Stimulated activated naive CD8-positive, alpha-beta T cell treated with anti-CD3 and anti-CD28 coated beads, Interleukin-15, Interleukin-2, amounts not matched to agents 100 ng/mL and 50 ng/mL, for 24 hours (primary cell): ENCODE measurements at regions not wholly inside any gene's neighbourhood (a gene's known extent, or its start where the extent isn't known, plus 50 kb on each side); places are given as distances from the start of the nearest gene placed in this dataset.

ENCODE experiments used
- H3K27ac Mint-ChIP-seq: one replicate; pipeline ENCODE4 v1.8.0; 2021; ENCODE audit warnings: mild to moderate bottlenecking, mixed read lengths
- H3K27me3 Mint-ChIP-seq: one replicate; pipeline ENCODE4 v1.8.0; 2021; ENCODE audit warnings: mixed read lengths
- H3K36me3 Mint-ChIP-seq: one replicate; pipeline ENCODE4 v1.8.0; 2021; ENCODE audit warnings: low read depth, mixed read lengths
- H3K4me1 Mint-ChIP-seq: one replicate; pipeline ENCODE4 v1.8.0; 2021; ENCODE audit warnings: low read depth, mixed read lengths
- H3K4me3 Mint-ChIP-seq: one replicate; pipeline ENCODE4 v1.8.0; 2021; ENCODE audit warnings: mild to moderate bottlenecking, mixed read lengths
- H3K9me3 Mint-ChIP-seq: one replicate; pipeline ENCODE4 v1.8.0; 2021; ENCODE audit warnings: mixed read lengths

DNA sequence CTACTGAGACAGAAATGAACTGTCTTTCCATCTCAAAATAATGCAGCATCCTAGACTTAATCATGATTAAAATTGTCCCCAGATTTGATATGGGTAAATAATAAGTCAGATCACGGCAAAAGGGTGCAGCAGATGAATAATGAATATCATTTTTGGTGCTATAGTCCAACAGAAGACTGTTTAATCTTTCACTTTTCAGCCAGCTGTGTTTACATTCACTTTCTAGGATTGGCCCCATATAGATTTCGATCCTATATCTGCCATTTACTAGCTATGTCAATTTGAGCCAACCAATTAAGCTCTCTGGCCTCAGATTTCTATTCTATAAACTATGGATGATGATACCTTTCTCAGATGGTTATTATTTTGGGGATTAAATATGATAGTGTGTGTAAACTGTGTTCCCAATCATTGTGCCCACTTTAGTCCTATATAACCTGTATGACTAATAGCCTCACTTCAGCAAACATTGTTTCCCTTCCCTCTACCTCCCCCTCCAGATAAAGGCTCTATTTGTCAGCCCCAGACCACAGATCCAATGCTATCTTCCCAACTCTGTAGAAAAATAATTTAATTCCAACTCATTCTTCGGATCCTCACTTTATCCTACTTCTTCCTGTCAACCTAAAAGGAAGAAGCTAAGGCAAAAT, 53.6 kb upstream of the NT5E start:
- H3K36me3 Mint-ChIP-seq: no peaks in the 10 kb centered on the region
- H3K9me3 Mint-ChIP-seq: no peaks in the 10 kb centered on the region
- peaks cover 9% of the 10 kb centered on the region for H3K4me1 Mint-ChIP-seq
- no peak overlapping the region for H3K4me3 Mint-ChIP-seq
- no peaks in the 10 kb centered on the region for H3K27me3 Mint-ChIP-seq
- H3K27ac Mint-ChIP-seq: no peak overlapping the region

- Mint-ChIP-seq H3K36me3 (no peaks in the 10 kb centered on the region), H3K9me3 (no peaks in the 10 kb centered on the region), H3K27me3 (no peaks in the 10 kb centered on the region), H3K4me3 (no peak overlapping the region), H3K4me1 (peaks cover 5% of the 10 kb centered on the region), H3K27ac (no peak overlapping the region)
Measured at GRCh38 chr6:85395746-85396145, 54.1 kb upstream of the NT5E start.

DNA sequence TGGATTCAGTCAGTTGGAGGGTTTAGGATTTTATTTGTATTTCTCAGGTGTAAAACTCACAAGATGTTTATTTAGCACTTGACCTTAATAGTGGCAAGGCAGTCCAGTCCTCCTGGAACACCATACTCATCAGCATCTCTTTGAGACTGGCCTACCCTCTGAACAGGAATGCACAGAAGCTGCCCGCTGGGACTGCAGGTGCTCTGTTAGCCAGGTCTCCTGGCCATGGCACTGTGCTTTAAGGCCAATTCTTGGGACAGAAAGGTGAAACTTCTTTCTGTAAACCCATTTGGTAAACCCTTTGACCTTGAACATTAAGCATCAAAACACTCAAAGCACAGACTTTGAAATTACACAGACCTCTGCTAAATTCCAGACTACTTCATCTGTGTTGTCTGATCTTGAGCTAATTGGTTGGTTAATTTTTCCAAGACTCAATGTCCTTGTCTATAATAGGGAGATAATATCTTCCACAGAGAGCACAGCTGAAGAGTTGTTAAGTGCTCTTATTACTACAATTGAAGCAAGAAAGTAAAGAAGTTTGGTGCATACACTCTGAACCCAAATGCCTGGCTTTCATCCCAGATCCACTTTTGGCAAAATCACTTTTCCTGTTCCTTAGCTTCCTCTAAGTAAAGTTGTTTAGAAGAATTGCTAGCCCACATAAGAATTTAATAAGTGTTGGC, 54.9 kb upstream of the NT5E start:
- Mint-ChIP-seq H3K4me1 (peaks cover 3% of the 10 kb centered on the region), H3K9me3 (no peaks in the 10 kb centered on the region), H3K27me3 (no peaks in the 10 kb centered on the region), H3K36me3 (no peaks in the 10 kb centered on the region), H3K4me3 (no peak overlapping the region), H3K27ac (no peak overlapping the region)

DNA sequence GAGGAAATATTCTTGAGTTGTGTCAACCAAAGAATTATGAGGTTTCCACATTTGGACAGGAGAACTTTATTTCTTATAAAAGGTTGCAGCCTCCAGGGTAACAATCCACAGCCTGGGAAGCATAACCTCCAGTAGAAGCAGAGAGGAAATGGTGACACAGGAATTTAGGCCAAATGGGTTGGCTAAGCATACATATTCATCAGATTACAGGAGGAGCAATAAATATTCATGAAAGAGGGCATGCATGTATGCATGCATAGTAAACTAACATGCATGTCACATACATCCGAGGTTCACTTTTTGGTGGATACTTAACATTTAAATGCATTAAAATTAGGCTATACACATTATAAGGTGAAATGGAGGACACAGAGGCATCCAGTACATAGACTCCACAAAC, 55.7 kb upstream of the NT5E start:
- no peaks in the 10 kb centered on the region for H3K27me3 Mint-ChIP-seq
- no peaks in the 10 kb centered on the region for H3K9me3 Mint-ChIP-seq
- H3K4me3 Mint-ChIP-seq: no peak overlapping the region
- H3K27ac Mint-ChIP-seq: no peak overlapping the region
- H3K4me1 Mint-ChIP-seq: peaks cover 11% of the 10 kb centered on the region
- no peaks in the 10 kb centered on the region for H3K36me3 Mint-ChIP-seq

DNA sequence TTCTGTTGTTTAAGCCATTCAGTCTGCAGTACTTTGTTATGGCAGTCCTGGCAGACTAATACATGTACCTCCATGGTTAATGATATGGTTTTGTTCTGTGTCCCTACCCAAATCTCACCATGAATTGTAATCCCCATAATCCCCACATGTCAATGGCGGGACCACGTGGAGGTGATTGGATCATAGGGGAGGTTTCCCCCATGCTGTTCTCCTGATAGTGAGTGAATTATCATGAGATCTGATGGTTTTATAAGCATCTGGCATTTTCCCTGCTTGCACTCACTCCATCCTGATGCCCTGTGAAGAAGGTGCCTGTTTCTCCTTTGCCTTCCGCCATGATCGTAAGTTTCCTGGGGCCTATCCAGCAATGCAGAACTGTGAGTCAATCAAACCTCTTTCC, 57.5 kb upstream of the NT5E start:
- H3K9me3 Mint-ChIP-seq: no peaks in the 10 kb centered on the region
- no peaks in the 10 kb centered on the region for H3K27me3 Mint-ChIP-seq
- H3K4me1 Mint-ChIP-seq: peaks cover 22% of the 10 kb centered on the region
- no peaks in the 10 kb centered on the region for H3K36me3 Mint-ChIP-seq
- no peak overlapping the region for H3K4me3 Mint-ChIP-seq
- H3K27ac Mint-ChIP-seq: no peak overlapping the region

- Mint-ChIP-seq H3K4me1 (peaks cover 22% of the 10 kb centered on the region), H3K9me3 (no peaks in the 10 kb centered on the region), H3K4me3 (no peak overlapping the region), H3K27ac (no peak overlapping the region), H3K36me3 (no peaks in the 10 kb centered on the region), H3K27me3 (no peaks in the 10 kb centered on the region)
Measured at GRCh38 chr6:85390775-85391174, 59.1 kb upstream of the NT5E start.

GRCh38 chr6:85390105-85390728, 59.7 kb upstream of the NT5E start:
- Mint-ChIP-seq H3K9me3 (no peaks in the 10 kb centered on the region), H3K4me3 (no peak overlapping the region), H3K27me3 (no peaks in the 10 kb centered on the region), H3K36me3 (no peaks in the 10 kb centered on the region), H3K4me1 (peaks cover 22% of the 10 kb centered on the region), H3K27ac (peak overlapping the region; percentile 60)

GRCh38 chr6:85389151-85389797, 60.6 kb upstream of the NT5E start:
- peaks cover 24% of the 10 kb centered on the region for H3K4me1 Mint-ChIP-seq
- H3K36me3 Mint-ChIP-seq: no peaks in the 10 kb centered on the region
- H3K4me3 Mint-ChIP-seq: no peak overlapping the region
- H3K27me3 Mint-ChIP-seq: no peaks in the 10 kb centered on the region
- peak overlapping the region; percentile 43 for H3K27ac Mint-ChIP-seq
- H3K9me3 Mint-ChIP-seq: no peaks in the 10 kb centered on the region

DNA sequence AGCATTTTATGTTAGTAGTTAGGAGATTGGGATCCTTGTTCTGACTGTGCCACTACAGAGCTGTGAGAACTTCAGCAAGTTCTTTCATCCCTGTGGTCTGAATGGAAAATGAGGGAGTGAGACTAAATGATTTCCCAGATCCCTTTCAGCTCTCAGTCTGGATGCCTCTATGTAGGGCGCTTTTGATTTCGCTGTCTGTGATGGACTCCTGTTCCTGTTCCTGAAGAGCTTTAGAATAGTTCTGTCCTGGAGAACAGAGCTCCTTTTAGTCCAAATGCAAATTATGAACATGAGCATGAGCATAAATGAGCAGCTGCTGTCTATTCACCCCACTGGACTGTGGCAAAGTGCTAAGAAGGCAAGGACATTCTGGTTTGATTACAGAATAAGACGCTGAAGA, 61.4 kb upstream of the NT5E start:
- Mint-ChIP-seq H3K9me3 (no peaks in the 10 kb centered on the region), H3K27ac (no peak overlapping the region), H3K27me3 (no peaks in the 10 kb centered on the region), H3K36me3 (no peaks in the 10 kb centered on the region), H3K4me3 (no peak overlapping the region), H3K4me1 (peaks cover 24% of the 10 kb centered on the region)

GRCh38 chr6:85385636-85386315, 64.1 kb upstream of the NT5E start:
- Mint-ChIP-seq H3K27ac (no peak overlapping the region), H3K9me3 (no peaks in the 10 kb centered on the region), H3K4me3 (no peak overlapping the region), H3K36me3 (no peaks in the 10 kb centered on the region), H3K4me1 (peaks cover 24% of the 10 kb centered on the region), H3K27me3 (no peaks in the 10 kb centered on the region)

DNA sequence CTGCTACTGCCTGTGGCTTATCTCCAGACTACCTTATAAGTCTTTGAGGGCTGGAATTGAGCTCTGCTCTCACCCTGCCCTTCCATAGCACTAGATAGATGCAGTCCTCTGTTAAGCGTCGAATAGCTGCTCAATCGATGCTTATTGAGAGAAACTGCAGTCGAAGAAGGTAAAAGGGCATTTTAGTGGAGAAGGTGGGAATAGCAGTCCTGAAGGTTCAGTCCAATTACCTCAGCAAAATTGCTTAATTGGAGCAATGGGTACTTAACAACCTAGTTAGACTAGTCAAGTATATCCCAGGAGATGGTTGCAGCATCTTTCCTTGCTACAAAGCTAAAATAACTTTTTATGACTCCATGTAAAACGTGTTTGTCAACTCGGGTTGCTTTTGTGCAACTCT, 66.8 kb upstream of the NT5E start:
- Mint-ChIP-seq H3K4me3 (no peak overlapping the region), H3K27ac (no peak overlapping the region), H3K4me1 (peaks cover 3% of the 10 kb centered on the region), H3K27me3 (no peaks in the 10 kb centered on the region), H3K36me3 (no peaks in the 10 kb centered on the region), H3K9me3 (no peaks in the 10 kb centered on the region)

GRCh38 chr6:85382541-85382940, 67.3 kb upstream of the NT5E start:
- H3K9me3 Mint-ChIP-seq: no peaks in the 10 kb centered on the region
- H3K36me3 Mint-ChIP-seq: no peaks in the 10 kb centered on the region
- H3K4me3 Mint-ChIP-seq: no peak overlapping the region
- H3K27me3 Mint-ChIP-seq: no peaks in the 10 kb centered on the region
- H3K27ac Mint-ChIP-seq: no peak overlapping the region
- peaks cover 3% of the 10 kb centered on the region for H3K4me1 Mint-ChIP-seq

GRCh38 chr6:85372915-85373270, 77.0 kb upstream of the NT5E start:
- Mint-ChIP-seq H3K4me3 (no peak overlapping the region), H3K27me3 (no peaks in the 10 kb centered on the region), H3K4me1 (peaks cover 5% of the 10 kb centered on the region), H3K36me3 (no peaks in the 10 kb centered on the region), H3K27ac (no peak overlapping the region), H3K9me3 (no peaks in the 10 kb centered on the region)

DNA sequence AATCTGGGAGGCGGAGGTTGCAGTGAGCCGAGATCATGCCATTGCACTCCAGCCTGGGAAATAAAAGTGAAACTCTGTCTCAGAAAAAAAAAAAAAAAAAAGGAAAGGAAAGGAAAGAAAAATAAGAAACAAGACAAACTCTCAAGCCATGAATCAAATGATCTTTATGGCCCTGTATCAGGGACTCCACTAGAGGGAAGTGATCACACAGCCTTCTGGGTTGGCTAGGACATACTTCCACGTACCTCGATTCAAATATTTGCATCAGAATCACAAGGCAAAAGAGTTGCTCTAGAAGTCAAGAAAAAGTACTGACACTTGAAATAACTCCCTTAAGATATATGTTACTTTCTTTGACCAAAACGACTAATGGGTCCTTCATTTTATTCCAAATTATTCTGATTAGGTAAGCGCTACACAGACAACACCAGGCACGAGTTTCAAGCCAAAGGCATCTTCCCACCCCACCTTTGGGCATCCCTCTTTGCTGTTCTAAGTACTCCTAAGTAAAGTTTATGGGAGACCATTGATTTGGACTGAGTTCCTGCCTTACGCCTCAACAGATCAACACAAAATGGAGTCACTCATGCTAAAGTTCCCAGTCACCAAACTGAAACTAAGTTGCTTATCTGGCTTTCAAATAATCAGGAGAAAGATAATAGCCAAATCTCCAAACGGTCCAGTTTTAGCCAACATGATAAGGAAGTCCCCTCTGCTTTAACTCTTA, 77.5 kb upstream of the NT5E start:
- Mint-ChIP-seq H3K36me3 (no peaks in the 10 kb centered on the region), H3K27me3 (peaks cover 1% of the 10 kb centered on the region), H3K27ac (no peak overlapping the region), H3K9me3 (no peaks in the 10 kb centered on the region), H3K4me1 (peaks cover 5% of the 10 kb centered on the region), H3K4me3 (no peak overlapping the region)
